Effector memory CD4-positive, alpha-beta T cell (primary cell): ENCODE measurements at regions not wholly inside any gene's neighbourhood (a gene's known extent, or its start where the extent isn't known, plus 50 kb on each side); places are given as distances from the start of the nearest gene placed in this dataset.

Experiments used
- DNase-seq, 3 donors: peaks; one replicate each; pipeline ENCODE4 v3.0.0-alpha.2; 2020
- H3K27ac ChIP-seq: 2 replicates; pipeline ENCODE4 v1.7.0; 2013; ENCODE audit warnings: mild to moderate bottlenecking, low read length, moderate library complexity; ENCODE audit not compliant: insufficient read depth, poor library complexity, severe bottlenecking
- H3K27me3 ChIP-seq: replicated peaks from 2 replicates; pipeline ENCODE4 v1.7.0; 2013; ENCODE audit warnings: mild to moderate bottlenecking, low read length; ENCODE audit not compliant: insufficient read depth, control insufficient read depth, poor library complexity, severe bottlenecking
- H3K36me3 ChIP-seq: 2 replicates; pipeline ENCODE4 v1.7.0; 2013; ENCODE audit warnings: mild to moderate bottlenecking, low read length, moderate library complexity; ENCODE audit not compliant: control insufficient read depth, insufficient read depth
- H3K4me1 ChIP-seq: 2 replicates; pipeline ENCODE4 v1.7.0; 2013; ENCODE audit warnings: low read length, mild to moderate bottlenecking; ENCODE audit not compliant: control insufficient read depth, insufficient read depth, poor library complexity, severe bottlenecking
- H3K4me3 ChIP-seq: 2 replicates; pipeline ENCODE4 v1.7.0; 2013; ENCODE audit warnings: low read length, low read depth, mild to moderate bottlenecking; ENCODE audit not compliant: insufficient read depth, poor library complexity, severe bottlenecking
- H3K9me3 ChIP-seq: 2 replicates; pipeline ENCODE4 v1.7.0; 2013; ENCODE audit warnings: mild to moderate bottlenecking, low read length, moderate library complexity; ENCODE audit not compliant: control insufficient read depth

DNA sequence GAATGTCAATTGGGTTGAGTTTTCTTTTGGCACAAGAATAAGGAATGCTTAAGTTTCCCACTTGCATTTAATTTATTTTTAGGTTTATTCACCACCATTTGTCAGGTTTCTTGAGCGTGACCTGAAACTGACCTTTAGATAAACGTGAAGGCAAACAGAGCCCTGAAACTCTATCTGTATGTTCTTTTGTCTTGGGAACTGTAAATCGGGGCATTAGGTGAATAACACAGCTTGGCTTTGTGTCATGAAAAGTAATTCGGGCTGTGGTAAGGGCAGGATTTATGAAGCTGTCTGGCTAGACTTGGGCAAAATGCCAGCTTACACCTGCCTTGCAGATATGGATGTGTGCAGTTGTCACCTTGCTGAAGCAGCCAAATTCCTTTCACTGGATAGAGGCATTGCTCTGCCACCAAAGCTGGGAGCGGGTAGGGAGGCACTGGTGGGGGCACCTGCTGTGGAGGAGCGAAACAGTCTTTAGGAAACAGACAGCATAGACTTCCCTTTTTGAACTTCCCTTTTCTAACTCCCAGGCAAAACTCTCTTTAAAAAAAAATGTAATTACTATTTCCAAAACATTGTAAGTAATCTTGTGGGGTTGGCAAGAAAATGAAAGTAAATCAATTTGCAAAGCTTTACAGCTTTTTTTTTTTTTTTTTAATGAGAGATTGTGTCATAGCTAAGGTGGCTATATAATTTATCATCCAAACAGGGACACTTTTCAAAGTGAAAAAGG lies 545.2 kb downstream of the CSNK1G3 start:
- H3K36me3 ChIP-seq, result no peaks in the 10 kb centered on the region
- no peaks in the 10 kb centered on the region for H3K27me3 ChIP-seq
- DNase-seq, result no peak
- H3K4me1 ChIP-seq, result no peaks in the 10 kb centered on the region
- H3K9me3 ChIP-seq, result no peaks in the 10 kb centered on the region
- H3K27ac ChIP-seq, result no peak overlapping the region
- H3K4me3 ChIP-seq, result no peak overlapping the region

DNA sequence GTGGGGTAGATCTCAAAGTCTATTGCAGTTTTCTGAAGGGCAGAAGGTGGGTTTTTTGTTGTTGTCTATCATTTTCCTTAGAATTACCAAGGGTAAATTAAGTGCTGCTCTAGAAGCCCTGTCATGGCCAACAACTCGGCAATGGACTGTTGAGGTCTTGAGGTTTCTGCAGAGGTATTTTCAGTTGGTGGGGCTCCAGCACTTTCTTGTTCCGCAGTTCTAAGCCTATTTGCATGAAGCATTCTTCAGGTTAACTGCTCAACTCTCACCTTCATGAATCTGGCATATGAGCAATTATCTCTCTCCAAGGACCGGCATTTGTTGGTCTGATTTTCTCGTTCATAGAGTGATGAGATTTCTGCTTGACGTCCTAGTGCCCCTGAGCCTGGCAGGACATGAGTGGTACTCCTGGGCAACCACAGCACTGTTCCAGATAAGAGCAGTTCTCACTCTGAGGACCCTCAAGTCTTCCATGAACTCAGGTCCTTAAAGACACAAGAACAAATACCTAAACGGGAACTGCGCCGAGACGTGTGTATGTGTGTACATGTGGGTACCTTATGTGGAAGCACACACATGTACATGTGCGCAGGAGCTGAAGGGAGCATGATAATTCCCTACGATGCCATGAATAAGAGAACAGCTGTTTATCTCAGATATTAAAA lies 544.5 kb downstream of the CSNK1G3 start:
- no peaks in the 10 kb centered on the region for H3K9me3 ChIP-seq
- no peak for DNase-seq
- H3K36me3 ChIP-seq, result no peaks in the 10 kb centered on the region
- no peak overlapping the region for H3K4me3 ChIP-seq
- no peaks in the 10 kb centered on the region for H3K27me3 ChIP-seq
- H3K4me1 ChIP-seq, result no peaks in the 10 kb centered on the region
- H3K27ac ChIP-seq, result no peak overlapping the region

DNA sequence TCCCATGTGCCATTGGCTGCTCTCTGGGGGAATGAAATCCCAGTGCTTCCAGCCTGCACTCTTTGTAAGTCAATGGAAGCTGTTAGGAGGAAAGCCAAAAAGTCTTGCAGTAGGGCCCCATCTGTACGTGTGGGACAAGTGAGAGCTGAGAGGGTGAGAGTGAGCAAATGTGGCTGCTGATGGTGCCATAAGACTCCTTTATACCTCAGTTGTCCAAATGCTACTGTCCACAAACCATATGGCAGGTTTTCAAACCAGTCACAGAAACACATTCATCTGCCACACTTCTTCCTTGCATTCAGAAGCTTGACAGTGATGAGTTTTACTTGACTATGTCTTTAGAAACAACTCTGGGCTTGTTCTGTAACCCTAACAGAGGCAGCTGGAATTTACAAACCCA lies 543.8 kb downstream of the CSNK1G3 start:
- Histone ChIP-seq H3K27me3 (no peaks in the 10 kb centered on the region), H3K36me3 (no peaks in the 10 kb centered on the region), H3K9me3 (no peaks in the 10 kb centered on the region), H3K4me3 (no peak overlapping the region), H3K4me1 (no peaks in the 10 kb centered on the region), H3K27ac (no peak overlapping the region)
- no peak for DNase-seq

DNA sequence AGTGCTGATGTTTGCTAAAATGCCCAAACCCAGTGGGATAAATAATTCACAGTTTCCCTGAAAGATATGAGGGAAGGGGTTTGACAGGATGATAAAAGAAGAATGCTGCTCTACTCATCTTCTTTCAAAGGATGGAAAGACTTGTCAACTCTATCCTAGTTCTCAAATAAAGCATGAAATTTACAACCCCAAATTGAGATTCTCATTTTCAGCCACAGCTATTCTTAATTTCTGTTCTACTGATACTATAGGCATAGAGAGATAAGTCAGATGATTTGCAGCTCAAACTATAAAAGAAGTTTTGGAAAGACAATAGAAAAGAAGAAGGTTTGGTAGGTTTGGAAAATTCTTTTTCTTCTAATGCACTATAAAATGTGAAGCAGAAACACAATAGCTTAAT lies 542.6 kb downstream of the CSNK1G3 start:
- H3K9me3 ChIP-seq, result no peaks in the 10 kb centered on the region
- no peak for DNase-seq
- no peak overlapping the region for H3K4me3 ChIP-seq
- H3K36me3 ChIP-seq, result no peaks in the 10 kb centered on the region
- no peaks in the 10 kb centered on the region for H3K4me1 ChIP-seq
- H3K27ac ChIP-seq, result no peak overlapping the region
- no peaks in the 10 kb centered on the region for H3K27me3 ChIP-seq

DNA sequence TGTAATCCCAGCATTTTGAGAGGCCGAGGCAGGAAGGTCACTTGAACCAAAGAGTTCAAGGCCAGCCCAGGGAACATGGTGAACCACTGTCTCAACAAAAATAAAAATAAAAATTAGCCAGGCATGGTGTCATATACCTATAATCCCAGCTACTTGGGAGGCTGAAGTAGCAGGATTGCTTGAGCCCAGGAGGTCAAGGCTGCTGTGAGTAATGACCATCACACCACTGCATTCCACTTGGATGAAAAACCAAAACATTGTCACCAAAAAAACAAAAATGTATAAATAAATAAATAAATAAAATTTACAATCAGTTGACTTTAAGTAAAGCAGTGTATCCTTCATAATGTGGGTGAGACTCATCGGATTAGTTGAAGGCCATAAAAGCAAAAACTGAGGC lies 541.4 kb downstream of the CSNK1G3 start:
- Histone ChIP-seq H3K4me1 (no peaks in the 10 kb centered on the region), H3K27me3 (no peaks in the 10 kb centered on the region), H3K9me3 (no peaks in the 10 kb centered on the region), H3K4me3 (no peak overlapping the region), H3K27ac (no peak overlapping the region), H3K36me3 (no peaks in the 10 kb centered on the region)
- no peak for DNase-seq

DNA sequence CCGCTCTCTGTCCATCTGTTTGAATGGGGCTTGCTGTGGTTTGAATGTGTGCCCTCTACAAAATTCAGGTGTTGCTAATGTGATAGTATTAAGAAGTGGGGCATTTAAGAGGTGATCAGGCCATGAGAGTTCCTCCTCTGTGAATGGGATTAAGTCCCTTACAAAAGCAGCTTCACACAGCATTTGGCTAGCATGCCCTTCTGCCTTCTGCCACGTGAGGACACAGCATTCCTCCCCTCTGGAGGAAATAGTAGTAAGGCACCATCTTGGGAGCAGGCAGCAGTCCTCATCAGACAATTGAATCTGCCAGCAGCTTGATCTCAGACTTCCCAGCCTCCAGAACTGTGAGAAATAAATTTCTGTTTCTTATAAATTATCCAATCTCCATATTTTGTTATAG lies 540.2 kb downstream of the CSNK1G3 start:
- no peak overlapping the region for H3K4me3 ChIP-seq

DNA sequence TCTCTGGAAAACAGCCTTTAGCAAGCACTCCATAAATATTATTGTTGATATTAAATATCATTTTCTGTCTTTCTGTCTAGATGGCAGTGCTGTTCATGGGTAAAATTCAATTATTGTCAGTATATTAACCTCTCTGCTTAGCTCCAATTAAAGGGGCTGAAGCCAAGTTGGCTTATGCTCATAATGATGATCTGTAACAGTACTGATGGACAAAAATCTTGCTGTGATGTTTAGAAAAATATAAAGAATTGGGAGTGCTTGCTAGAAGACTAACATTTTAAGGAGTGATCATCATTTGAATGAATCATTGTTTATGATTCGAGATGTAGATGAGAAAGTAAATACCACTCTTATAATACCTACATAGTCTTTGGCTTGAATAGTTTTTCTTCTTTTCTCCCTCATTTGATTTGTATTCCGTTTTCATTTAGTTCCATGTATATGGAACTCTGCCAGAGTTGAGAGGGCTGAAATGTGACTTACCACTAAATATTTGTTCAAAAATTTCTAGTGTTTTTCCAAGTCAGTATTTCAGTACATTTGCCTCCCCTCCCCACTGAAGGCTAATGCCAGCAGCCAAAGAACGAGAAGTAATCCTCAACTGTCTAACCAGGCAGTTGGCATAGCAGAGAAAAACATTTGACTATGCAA lies 538.3 kb downstream of the CSNK1G3 start:
- Histone ChIP-seq H3K4me3 (no peak overlapping the region), H3K27ac (no peak overlapping the region), H3K27me3 (no peaks in the 10 kb centered on the region), H3K4me1 (no peaks in the 10 kb centered on the region), H3K36me3 (no peaks in the 10 kb centered on the region), H3K9me3 (no peaks in the 10 kb centered on the region)
- no peak for DNase-seq

More for the DNA sequence above, 540.2 kb downstream of the CSNK1G3 start:
- H3K4me1 ChIP-seq, result no peaks in the 10 kb centered on the region
- no peak overlapping the region for H3K27ac ChIP-seq
- H3K27me3 ChIP-seq, result no peaks in the 10 kb centered on the region
- DNase-seq, result no peak
- no peaks in the 10 kb centered on the region for H3K36me3 ChIP-seq
- H3K9me3 ChIP-seq, result no peaks in the 10 kb centered on the region

DNA sequence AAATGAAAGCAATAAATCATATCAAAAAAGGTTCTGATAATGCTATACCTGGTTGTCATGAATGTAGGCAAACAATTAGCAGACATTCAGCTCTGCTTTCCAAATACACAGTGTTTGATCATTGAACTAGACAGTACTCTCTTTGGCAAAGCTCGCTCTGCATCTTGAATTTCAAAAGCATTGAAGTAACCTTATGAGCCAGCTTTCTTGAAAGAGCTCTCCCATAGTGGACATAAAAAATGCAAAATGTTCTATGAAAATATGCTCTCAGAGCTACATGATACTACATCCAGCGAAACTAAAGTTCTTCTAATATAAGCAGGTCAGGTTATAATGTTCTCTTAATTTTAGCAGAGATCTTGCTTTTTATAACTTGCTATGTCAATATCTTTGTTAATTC lies 533.4 kb downstream of the CSNK1G3 start:
- no peak for DNase-seq
- no peaks in the 10 kb centered on the region for H3K9me3 ChIP-seq
- H3K4me1 ChIP-seq, result no peaks in the 10 kb centered on the region
- no peaks in the 10 kb centered on the region for H3K36me3 ChIP-seq
- no peak overlapping the region for H3K4me3 ChIP-seq
- no peaks in the 10 kb centered on the region for H3K27me3 ChIP-seq
- no peak overlapping the region for H3K27ac ChIP-seq

DNA sequence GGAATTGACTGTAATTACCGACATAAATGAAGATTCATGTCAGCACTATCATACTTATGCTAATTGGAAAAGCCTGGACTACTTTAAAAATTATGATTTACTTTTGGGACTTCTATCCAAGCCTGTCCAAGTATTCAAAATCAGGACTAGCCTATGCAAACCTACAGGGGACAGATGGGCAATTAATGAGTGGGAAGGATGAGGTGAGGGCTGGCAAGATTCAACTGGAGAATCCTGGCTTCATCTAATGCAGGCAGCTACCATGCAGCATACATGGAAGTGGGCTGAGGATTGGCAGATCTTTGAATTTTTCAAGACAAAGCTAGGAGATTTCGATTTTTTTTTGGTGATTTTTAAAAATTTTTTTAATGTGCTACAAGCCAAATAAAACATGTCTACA lies 532.6 kb downstream of the CSNK1G3 start:
- no peak for DNase-seq
- no peak overlapping the region for H3K4me3 ChIP-seq
- H3K27me3 ChIP-seq, result no peaks in the 10 kb centered on the region
- no peaks in the 10 kb centered on the region for H3K4me1 ChIP-seq
- H3K9me3 ChIP-seq, result no peaks in the 10 kb centered on the region
- H3K36me3 ChIP-seq, result no peaks in the 10 kb centered on the region
- no peak overlapping the region for H3K27ac ChIP-seq

DNA sequence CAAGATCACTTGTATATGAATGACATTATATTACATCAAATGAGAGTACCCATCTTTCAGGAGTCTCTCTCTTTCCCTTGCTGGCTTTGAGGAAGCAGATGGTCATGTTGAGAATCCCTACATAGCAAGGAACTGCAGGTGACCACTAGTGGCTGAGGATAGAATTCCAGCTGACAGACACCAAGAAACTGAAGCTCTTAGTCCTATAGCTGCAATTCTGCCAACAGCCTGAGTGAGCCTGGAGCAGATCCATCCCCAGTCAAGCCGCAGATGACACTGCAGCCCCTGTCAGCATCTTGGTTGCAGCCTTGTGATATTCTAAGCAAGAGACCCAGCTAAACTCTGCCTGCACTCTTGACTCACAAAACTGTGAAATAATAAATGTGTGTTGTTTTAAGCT lies 531.5 kb downstream of the CSNK1G3 start:
- H3K4me1 ChIP-seq, result no peaks in the 10 kb centered on the region
- DNase-seq, result no peak
- no peak overlapping the region for H3K4me3 ChIP-seq
- no peaks in the 10 kb centered on the region for H3K9me3 ChIP-seq
- no peak overlapping the region for H3K27ac ChIP-seq
- no peaks in the 10 kb centered on the region for H3K36me3 ChIP-seq
- H3K27me3 ChIP-seq, result no peaks in the 10 kb centered on the region
